Endothelial cell of umbilical vein (primary cell): ENCODE measurements at regions not wholly inside any gene's neighbourhood (a gene's known extent, or its start where the extent isn't known, plus 50 kb on each side); places are given as distances from the start of the nearest gene placed in this dataset.

ENCODE experiments used
- BruUV-seq: library from RNA; stranded (reverse); fragments of 400-500 nt; replicated peaks from 2 replicates; lab custom pipeline; 2021; lab: Mats Ljungman, UMichigan
- CTCF ChIA-PET: fragments of 300-600, 350-600 bp; sonication (Branson Sonifier 250); formaldehyde crosslinking; loops from one replicate; lab custom pipeline; 2021; ENCODE audit warnings: antibody characterized with exemption, inconsistent platforms; lab: Charles Lee
- POLR2A ChIA-PET: fragments of 300-600, 350-600 bp; sonication (Branson Sonifier 250); formaldehyde crosslinking; loops from one replicate; lab custom pipeline; 2021; ENCODE audit warnings: antibody characterized with exemption, inconsistent platforms; lab: Charles Lee
- DNase-seq: peaks from one replicate; pipeline ENCODE4 v3.0.0-alpha.2; 2011; ENCODE audit warnings: low read depth, low spot score
- FAIRE-seq: peaks from 2 replicates; lab custom pipeline; 2011; peaks lifted over from hg19 to GRCh38; lab: Jason Lieb, UNC
- H2AFZ ChIP-seq: 2 replicates; pipeline ENCODE4 v1.6.0; 2012; ENCODE audit warnings: low read depth, low read length, control low read depth, inconsistent platforms
- H3K27ac ChIP-seq: 2 replicates; pipeline ENCODE4 v1.5.1; 2011; ENCODE audit warnings: low read depth, mild to moderate bottlenecking, control low read depth, low read length, moderate library complexity; ENCODE audit not compliant: insufficient read depth
- H3K27me3 ChIP-seq, 2 experiments: 2 replicates each; pipeline versions ENCODE4 v1.6.0 to v1.6.1; 2011; ENCODE audit warnings: low read length in 2 of 2, mixed read lengths in 1 of 2; ENCODE audit not compliant: control insufficient read depth in 2 of 2, insufficient read depth in 2 of 2
- H3K36me3 ChIP-seq, 2 experiments: 2 replicates in 1 of 2; 3 replicates in 1 of 2; pipeline ENCODE4 v1.5.1; 2011; ENCODE audit warnings: low read length in 2 of 2, mild to moderate bottlenecking in 1 of 2, moderate library complexity in 1 of 2; ENCODE audit not compliant: control insufficient read depth in 2 of 2, insufficient read depth in 2 of 2; ENCODE audit errors: extremely low read depth in 1 of 2
- H3K4me1 ChIP-seq: 3 replicates; pipeline ENCODE4 v1.5.1; 2011; ENCODE audit warnings: mild to moderate bottlenecking, low read length; ENCODE audit not compliant: control insufficient read depth, insufficient read depth; ENCODE audit errors: extremely low read depth
- H3K4me2 ChIP-seq: 2 replicates; pipeline ENCODE4 v1.6.1; 2011; ENCODE audit warnings: low read length, control low read depth, mixed read lengths; ENCODE audit not compliant: insufficient read depth
- H3K4me3 ChIP-seq, 3 experiments: fragments of 200-600 bp in 1 of 3; sonication (generic), shearing (Covaris generic) in 1 of 3; replicated peaks in 1 of 3; 2 replicates each; pipeline ENCODE4 v1.5.1; 2011 to 2016; ENCODE audit warnings: control low read depth in 3 of 3, low read length in 3 of 3, mild to moderate bottlenecking in 2 of 3, inconsistent platforms in 1 of 3, low read depth in 1 of 3, moderate library complexity in 1 of 3; ENCODE audit not compliant: insufficient read depth in 1 of 3
- H3K79me2 ChIP-seq: 2 replicates; pipeline ENCODE4 v1.6.0; 2012; ENCODE audit warnings: low read length, inconsistent platforms; ENCODE audit not compliant: control insufficient read depth, insufficient read depth
- H3K9ac ChIP-seq: replicated peaks from 2 replicates; pipeline ENCODE3; 2011; ENCODE audit warnings: low read length, control low read depth; ENCODE audit not compliant: insufficient read depth; ENCODE audit errors: extremely low read depth
- H3K9me1 ChIP-seq: replicated peaks from 3 replicates; pipeline ENCODE4 v1.6.0; 2011; ENCODE audit warnings: mild to moderate bottlenecking, low read length; ENCODE audit not compliant: control insufficient read depth, insufficient read depth; ENCODE audit errors: extremely low read depth
- H3K9me3 ChIP-seq: replicated peaks from 2 replicates; pipeline ENCODE4 v1.5.1; 2012; ENCODE audit warnings: low read length, inconsistent platforms; ENCODE audit not compliant: control insufficient read depth, insufficient read depth
- H4K20me1 ChIP-seq: replicated peaks from 2 replicates; pipeline ENCODE3; 2011; ENCODE audit warnings: mild to moderate bottlenecking, low read length; ENCODE audit not compliant: control insufficient read depth, insufficient read depth; ENCODE audit errors: extremely low read depth
- CTCF ChIP-seq, 2 donors: IDR thresholded peaks; 1 replicate in 1 of 2; 2 replicates in 1 of 2; pipeline ENCODE4 v1.5.1; 2011; ENCODE audit warnings: low read length in 2 of 2, mild to moderate bottlenecking in 2 of 2, moderate library complexity in 2 of 2, control low read depth in 1 of 2, inconsistent platforms in 1 of 2, low read depth in 1 of 2; ENCODE audit not compliant: insufficient read depth in 1 of 2; ENCODE audit errors: extremely low read depth in 1 of 2
- EZH2 ChIP-seq: IDR thresholded peaks from 2 replicates; pipeline ENCODE4 v1.6.1; 2012; ENCODE audit warnings: borderline replicate concordance, low read depth, mild to moderate bottlenecking, moderate library complexity, low read length, inconsistent platforms; ENCODE audit not compliant: severe bottlenecking
- FOS ChIP-seq: IDR thresholded peaks from 2 replicates; pipeline ENCODE4 v1.6.1; 2011; ENCODE audit warnings: mild to moderate bottlenecking, low read length, moderate library complexity, borderline replicate concordance; ENCODE audit not compliant: insufficient read depth
- GATA2 ChIP-seq: IDR thresholded peaks from 2 replicates; pipeline ENCODE4 v1.7.0; 2011; ENCODE audit warnings: low read depth, mild to moderate bottlenecking, moderate library complexity, mixed read lengths, low read length; ENCODE audit not compliant: insufficient read length, insufficient read depth
- JUN ChIP-seq: IDR thresholded peaks from 2 replicates; pipeline ENCODE4 v1.6.1; 2011; ENCODE audit warnings: borderline replicate concordance, low read depth; ENCODE audit not compliant: insufficient read length, insufficient read depth
- MYC ChIP-seq: IDR thresholded peaks from one replicate; pipeline ENCODE4 v1.6.1; 2011; ENCODE audit warnings: mild to moderate bottlenecking, low read depth, low read length
- POLR2A ChIP-seq: IDR thresholded peaks from 2 replicates; pipeline ENCODE4 v1.6.1; 2012; ENCODE audit warnings: low read depth, mild to moderate bottlenecking, control low read depth, low read length
- POLR2AphosphoS5 ChIP-seq: IDR thresholded peaks from 2 replicates; pipeline ENCODE4 v1.6.1; 2012; ENCODE audit warnings: low read depth, mild to moderate bottlenecking, control low read depth, low read length, moderate library complexity; ENCODE audit not compliant: insufficient read depth
- dilution Hi-C: fragments of 300-500 bp; cut with MboI; formaldehyde crosslinking; loops from one replicate; pipeline ENCODE4 v1.15.0; 2019; ENCODE audit warnings: low sequenced_read_pairs; ENCODE audit not compliant: extremely low pct_ligation_motif_present
- intact Hi-C: fragments of 100-400 bp; cut with micrococcal nuclease; formaldehyde crosslinking; loops from one replicate; pipeline ENCODE4 v1.10.0; 2022
- TF ChIP-seq, protein P1 (sequence below): IDR thresholded peaks from 2 replicates; pipeline ENCODE4 v1.6.1; 2011; ENCODE audit not compliant: insufficient read depth, insufficient read length

DNA sequence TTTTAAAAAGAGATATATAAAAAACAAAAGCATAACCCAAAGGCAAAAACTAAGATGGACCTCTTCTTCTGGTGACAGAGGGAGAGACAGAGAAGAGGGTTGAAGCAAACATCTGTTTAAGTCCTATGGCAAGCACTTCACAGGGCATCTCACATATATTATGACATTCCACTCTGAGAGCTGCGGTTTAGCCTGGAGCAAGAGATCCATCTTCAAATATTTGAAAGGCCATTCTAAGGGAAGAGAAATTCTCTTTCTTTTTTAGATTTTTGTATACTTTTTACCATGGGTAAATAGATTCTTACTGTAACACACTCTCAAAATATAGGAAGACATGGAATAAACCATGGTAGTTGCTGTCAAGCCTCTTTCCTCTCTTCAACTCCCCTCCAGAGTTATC lies 204.1 kb downstream of the GXYLT1 start:
- Histone ChIP-seq H4K20me1 (no peaks in the 10 kb centered on the region), H3K79me2 (no peaks in the 10 kb centered on the region), H3K4me2 (no peak overlapping the region), H3K4me3 (no peak overlapping the region), H3K4me1 (no peaks in the 10 kb centered on the region), H3K27me3 (peaks cover 0 to 10% of the 10 kb centered on the region in 2 experiments), H3K27ac (no peak overlapping the region), H3K9ac (no peak overlapping the region), H3K9me3 (no peaks in the 10 kb centered on the region), H3K9me1 (no peaks in the 10 kb centered on the region), H3K36me3 (no peaks in the 10 kb centered on the region), H2AFZ (no peak overlapping the region)
- TF ChIP-seq FOS = no peak
- TF ChIP-seq CTCF (IDR thresholded peaks at IDR 0.05; ENCODE audit: extremely low read depth in 1 of 2, insufficient read depth in 1 of 2, low read depth in 1 of 2, low read length in 2 of 2) = no peak
- TF ChIP-seq MYC = no peak
- TF ChIP-seq JUN = no peak
- TF ChIP-seq POLR2A = no peak
- no peak for TF ChIP-seq GATA2
- TF ChIP-seq, protein P1, sequence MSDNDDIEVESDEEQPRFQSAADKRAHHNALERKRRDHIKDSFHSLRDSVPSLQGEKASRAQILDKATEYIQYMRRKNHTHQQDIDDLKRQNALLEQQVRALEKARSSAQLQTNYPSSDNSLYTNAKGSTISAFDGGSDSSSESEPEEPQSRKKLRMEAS = no peak
- TF ChIP-seq EZH2 = no peak
- no peak for TF ChIP-seq POLR2AphosphoS5
- POLR2A ChIA-PET = no interaction called here
- FAIRE-seq (no peak), DNase-seq (no peak)
- dilution Hi-C loops = no loop called here
- BruUV-seq = no TSS peak
- intact Hi-C loops = no loop called here
- CTCF ChIA-PET = no interaction called here
